ENCODE measurements at regions not wholly inside any gene's neighbourhood (a gene's known extent, or its start where the extent isn't known, plus 50 kb on each side); places are given as distances from the start of the nearest gene placed in this dataset.

DNA sequence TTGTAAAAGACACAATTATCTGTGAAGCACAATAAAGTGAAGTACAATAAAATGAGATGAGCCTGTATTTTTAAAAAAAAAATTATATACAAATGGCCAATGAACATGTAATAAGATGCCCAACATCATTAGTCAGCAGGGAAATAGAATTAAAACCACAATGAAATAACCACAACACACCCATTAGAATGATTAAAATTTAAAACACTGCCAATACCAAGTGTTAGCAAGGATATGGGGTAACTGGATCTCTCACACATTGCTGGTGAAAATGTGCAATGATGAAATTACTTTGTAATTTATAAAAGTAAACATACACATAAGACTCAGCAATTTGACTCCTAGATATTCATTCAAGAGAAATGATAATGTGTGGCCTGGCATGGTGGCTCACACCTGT is 62.8 kb downstream of the SHOC1 start:
- no peak overlapping the region for H2BK20ac ChIP-seq (ENCODE audit: low read length)
- no peaks in the 10 kb centered on the region; a peak in 1 of 4 replicates for H3K9me3 ChIP-seq (ENCODE audit: insufficient read depth in 2 of 2, low read depth in 1 of 2, low read length in 1 of 2)
- H3K79me2 ChIP-seq (ENCODE audit: control insufficient read depth in 1 of 2, insufficient read depth in 2 of 2, low read length in 2 of 2) = no peaks in the 10 kb centered on the region
- no peak for DNase-seq (ENCODE audit: low read depth in 1 of 2, low spot score in 2 of 2)
- no peak overlapping the region for H2BK15ac ChIP-seq (ENCODE audit: low read length)
- ChIA-PET POLR2A (ENCODE audit: partially characterized antibody) (no interaction called here), CTCF (ENCODE audit: partially characterized antibody) (interaction anchor here (1.2 to 1.4 kb wide), 2 partner anchors 8 to 10 kb away, joined by 3 read pairs; no protein-coding TSS in a partner anchor)
- H2BK5ac ChIP-seq (ENCODE audit: low read depth, low read length) = no peak overlapping the region
- no peak overlapping the region for H2BK12ac ChIP-seq (ENCODE audit: low read depth, low read length)
- no peak overlapping the region for H2AK5ac ChIP-seq (ENCODE audit: low read depth, low read length)
- no peak overlapping the region for H3K4ac ChIP-seq (replicated peaks; ENCODE audit: insufficient read length, low read depth, low read length)
- H3K14ac ChIP-seq (ENCODE audit: insufficient read length) = no peak overlapping the region
- no peak overlapping the region for H2BK120ac ChIP-seq (replicated peaks; ENCODE audit: low read depth, low read length)
- H4K20me1 ChIP-seq (replicated peaks in 1 of 2; ENCODE audit: control insufficient read depth in 1 of 2, insufficient read depth in 2 of 2, low read length in 2 of 2) = no peaks in the 10 kb centered on the region
- H4K8ac ChIP-seq (ENCODE audit: extremely low read depth, insufficient read depth, low read length) = no peak overlapping the region
- no peak overlapping the region for H3K27ac ChIP-seq (ENCODE audit: low read depth, low read length)
- H3K4me2 ChIP-seq (ENCODE audit: insufficient read depth in 1 of 2, low read depth in 2 of 2, low read length in 2 of 2) = no peak overlapping the region
- no peak overlapping the region for H2AFZ ChIP-seq (ENCODE audit: low read length)
- FAIRE-seq = no peak
- H3K4me1 ChIP-seq (replicated peaks in 1 of 4; ENCODE audit: control insufficient read depth in 3 of 4, insufficient read depth in 4 of 4, low read length in 3 of 4) = no peaks in the 10 kb centered on the region
- no peak overlapping the region for H3K18ac ChIP-seq (ENCODE audit: extremely low read depth, low read length)
- H4K5ac ChIP-seq (ENCODE audit: insufficient read length, low read depth, low read length) = no peak overlapping the region
- no peak overlapping the region for H4K91ac ChIP-seq (replicated peaks; ENCODE audit: insufficient read length, low read length)
- no peak overlapping the region for H3K9ac ChIP-seq (replicated peaks in 1 of 4; ENCODE audit: extremely low read depth in 1 of 4, low read depth in 3 of 4, low read length in 3 of 4)
- no peak overlapping the region for H3K4me3 ChIP-seq (ENCODE audit: extremely low read depth in 1 of 4, insufficient read depth in 2 of 4, low read depth in 3 of 4, low read length in 4 of 4)
- no peak overlapping the region for H3K56ac ChIP-seq (replicated peaks; ENCODE audit: insufficient read length, low read depth, low read length)
- H3K23ac ChIP-seq (ENCODE audit: insufficient read length) = no peak overlapping the region
- no peak for TF ChIP-seq HDAC6 (IDR thresholded peaks at IDR 0.05; ENCODE audit: low read depth, low read length)
- TF ChIP-seq SP1 (IDR thresholded peaks at IDR 0.05; ENCODE audit: low read depth, low read length) = no peak
- no peak for TF ChIP-seq SIRT6 (IDR thresholded peaks at IDR 0.05; ENCODE audit: low read length)
- TF ChIP-seq KDM1A (IDR thresholded peaks at IDR 0.05; ENCODE audit: borderline replicate concordance, low read length) = no peak
- no peak for TF ChIP-seq SAP30 (IDR thresholded peaks at IDR 0.05; ENCODE audit: insufficient read depth, insufficient replicate concordance, low read length)
- H3K79me1 ChIP-seq (ENCODE audit: low read depth, low read length) = no peaks in the 10 kb centered on the region
- no peaks in the 10 kb centered on the region; a peak in 1 of 8 replicates for H3K36me3 ChIP-seq (ENCODE audit: control insufficient read depth in 2 of 4, insufficient read depth in 4 of 4, low read length in 3 of 4)
- no peaks in the 10 kb centered on the region for H3K27me3 ChIP-seq (replicated peaks in 1 of 4; ENCODE audit: control insufficient read depth in 3 of 4, extremely low read depth in 1 of 4, insufficient read depth in 3 of 4, low read length in 3 of 4)
- no peaks in the 10 kb centered on the region for H3K23me2 ChIP-seq (ENCODE audit: low read depth, low read length)
